Middle frontal gyrus (tissue), 1 donor: ENCODE measurements at regions not wholly inside any gene's neighbourhood (a gene's known extent, or its start where the extent isn't known, plus 50 kb on each side); places are given as distances from the start of the nearest gene placed in this dataset.

Experiments
- DNase-seq: peaks from one replicate; pipeline ENCODE4 v3.0.0-alpha.2; 2015; ENCODE audit warnings: low spot score; ENCODE audit errors: extremely low spot score

- no peak for DNase-seq
Measured at GRCh38 chr3:137061186-137061585, 103.4 kb downstream of the IL20RB start.

GRCh38 chr3:137062250-137062649 is 104.5 kb downstream of the IL20RB start:
- no peak for DNase-seq

GRCh38 chr3:137065381-137065780 is 107.6 kb downstream of the IL20RB start:
- no peak for DNase-seq

- no peak for DNase-seq
Measured at GRCh38 chr3:137066092-137066491, 108.3 kb downstream of the IL20RB start.

GRCh38 chr3:137071104-137071503 is 113.3 kb downstream of the IL20RB start:
- DNase-seq = no peak

GRCh38 chr3:137075020-137075419 is 117.2 kb downstream of the IL20RB start:
- no peak for DNase-seq

- DNase-seq = no peak
Measured at GRCh38 chr3:137078040-137078439, 120.3 kb downstream of the IL20RB start.

- DNase-seq = no peak
Measured at GRCh38 chr3:137079571-137079970, 121.8 kb downstream of the IL20RB start.

GRCh38 chr3:137081711-137082110 is 123.9 kb downstream of the IL20RB start:
- no peak for DNase-seq

GRCh38 chr3:137082763-137083162 is 125.0 kb downstream of the IL20RB start:
- DNase-seq = no peak

GRCh38 chr3:137083332-137083731 is 125.5 kb downstream of the IL20RB start:
- no peak for DNase-seq

- no peak for DNase-seq
Measured at GRCh38 chr3:137084586-137084985, 126.8 kb downstream of the IL20RB start.

GRCh38 chr3:137097386-137097785 is 139.6 kb downstream of the IL20RB start:
- DNase-seq = no peak

- DNase-seq = no peak
Measured at GRCh38 chr3:137097852-137098251, 140.1 kb downstream of the IL20RB start.

- no peak for DNase-seq
Measured at GRCh38 chr3:137099364-137100219, 141.8 kb downstream of the IL20RB start.

GRCh38 chr3:137100326-137100725 is 142.5 kb downstream of the IL20RB start:
- no peak for DNase-seq

GRCh38 chr3:137103739-137104138 is 146.0 kb downstream of the IL20RB start:
- DNase-seq = no peak

- DNase-seq = peak; percentile 62
Measured at GRCh38 chr3:137105277-137105977, 147.6 kb downstream of the IL20RB start.

GRCh38 chr3:137106612-137107240 is 148.9 kb downstream of the IL20RB start:
- no peak for DNase-seq

- no peak for DNase-seq
Measured at GRCh38 chr3:137108699-137109440, 151.1 kb downstream of the IL20RB start.

GRCh38 chr3:137110392-137110996 is 152.7 kb downstream of the IL20RB start:
- no peak for DNase-seq
